C4-2B (cell line): ENCODE measurements at regions not wholly inside any gene's neighbourhood (a gene's known extent, or its start where the extent isn't known, plus 50 kb on each side); places are given as distances from the start of the nearest gene placed in this dataset.

ENCODE experiments used
- H3K27ac ChIP-seq: fragments of 450-650 bp; 2 replicates; pipeline ENCODE4 v1.5.1; 2017
- CTCF ChIP-seq: fragments of 450-650 bp; conservative IDR thresholded peaks from 2 replicates; pipeline ENCODE4 v1.5.1; 2017; ENCODE audit warnings: mild to moderate bottlenecking
- ZFX ChIP-seq: fragments of 450-650 bp; IDR thresholded peaks from 2 replicates; pipeline ENCODE4 v1.6.1; 2017

DNA sequence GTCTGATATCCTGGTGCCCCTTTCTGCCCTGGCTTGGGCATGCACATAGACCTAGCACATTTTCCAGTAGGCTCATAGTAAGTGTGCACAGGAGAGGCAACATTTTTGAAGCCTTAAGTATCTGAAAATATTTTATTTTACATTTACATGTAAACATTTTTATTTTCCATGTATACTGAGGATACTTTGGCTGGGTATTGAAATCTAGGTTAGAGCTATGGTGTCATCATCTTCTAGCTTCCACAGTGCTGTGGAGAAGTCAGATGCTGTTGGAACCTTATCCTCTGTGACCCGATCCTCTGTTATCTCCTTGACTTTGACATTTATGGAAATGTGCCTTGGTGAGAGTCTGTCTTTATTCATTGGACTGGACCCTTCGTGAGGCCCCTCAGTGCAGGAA is 74.1 kb downstream of the PLXNA1 start:
- TF ChIP-seq ZFX (no peak), CTCF (no peak)
- no peak overlapping the region for H3K27ac ChIP-seq

GRCh38 chr3:127059072-127059471 is 76.2 kb downstream of the PLXNA1 start:
- no peak overlapping the region for H3K27ac ChIP-seq
- no peak for TF ChIP-seq ZFX
- TF ChIP-seq CTCF, result no peak

DNA sequence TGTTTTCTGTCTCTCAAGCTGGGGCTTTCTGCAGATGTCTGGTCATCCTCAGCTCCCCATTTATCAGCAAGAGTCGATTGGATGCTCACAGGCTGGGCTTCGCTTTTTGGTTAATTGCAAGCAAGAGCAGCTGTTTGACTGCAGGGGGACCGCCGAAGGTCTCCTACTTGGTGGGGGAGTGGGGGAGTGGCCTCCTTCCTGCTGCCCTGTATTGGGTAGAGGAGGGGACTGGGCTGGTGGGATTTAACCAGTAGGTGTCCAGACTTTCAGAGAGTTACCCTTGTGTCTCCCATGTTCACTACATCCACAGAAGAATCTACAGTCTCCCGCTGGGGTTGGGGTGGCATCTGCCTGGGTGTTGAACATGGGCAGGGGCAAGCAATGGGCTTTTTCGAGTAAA is 78.7 kb downstream of the PLXNA1 start:
- H3K27ac ChIP-seq, result no peak overlapping the region
- TF ChIP-seq ZFX (no peak), CTCF (no peak)

- TF ChIP-seq CTCF, result no peak
- H3K27ac ChIP-seq, result no peak overlapping the region
These were observed 80.0 kb downstream of the PLXNA1 start for GRCh38 chr3:127062926-127063325.

- TF ChIP-seq CTCF (no peak), ZFX (no peak)
- H3K27ac ChIP-seq, result no peak overlapping the region
These were observed 81.0 kb downstream of the PLXNA1 start for GRCh38 chr3:127063916-127064315.

GRCh38 chr3:127064391-127065137 is 81.6 kb downstream of the PLXNA1 start:
- TF ChIP-seq CTCF, result no peak
- no peak overlapping the region for H3K27ac ChIP-seq

GRCh38 chr3:127065138-127065427 is 82.2 kb downstream of the PLXNA1 start:
- TF ChIP-seq CTCF, result no peak
- TF ChIP-seq ZFX, result no peak
- H3K27ac ChIP-seq, result no peak overlapping the region
